IMR-90 (cell line): ENCODE measurements at regions not wholly inside any gene's neighbourhood (a gene's known extent, or its start where the extent isn't known, plus 50 kb on each side); places are given as distances from the start of the nearest gene placed in this dataset.

Experiments used
- ATAC-seq: fragments of 200-7000 bp; cut with Tn5 transposase; 2 replicates; pipeline ENCODE4 v1.9.1; 2020; ENCODE audit warnings: low read depth, mild to moderate bottlenecking, moderate library complexity
- BruUV-seq: library from RNA; stranded (reverse); fragments of 400-500 nt; replicated peaks from 2 replicates; lab custom pipeline; 2021; lab: Mats Ljungman, UMichigan
- CTCF ChIA-PET: fragments of 300-600 bp; formaldehyde crosslinking; extraction: SDS; loops from one replicate; lab custom pipeline; 2021; ENCODE audit warnings: antibody characterized with exemption; lab: Yijun Ruan, JAX
- POLR2A ChIA-PET: fragments of 300-600 bp; sonication (Branson Sonifier 250); formaldehyde crosslinking; loops from one replicate; lab custom pipeline; 2022; ENCODE audit warnings: antibody characterized with exemption; ENCODE audit not compliant: unreplicated experiment; lab: Charles Lee
- DNase-seq: peaks from one replicate; pipeline ENCODE4 v3.0.0; 2013
- H2AFZ ChIP-seq: replicated peaks from 2 replicates; pipeline ENCODE3; 2013; ENCODE audit warnings: low read length, mild to moderate bottlenecking; ENCODE audit not compliant: poor library complexity
- H2AK5ac ChIP-seq: 2 replicates; pipeline ENCODE4 v1.6.1; 2013; ENCODE audit warnings: low read depth, low read length, inconsistent platforms
- H2AK9ac ChIP-seq: replicated peaks from 2 replicates; pipeline ENCODE3; 2013; ENCODE audit warnings: mild to moderate bottlenecking, low read depth, low read length, moderate library complexity; ENCODE audit not compliant: poor library complexity
- H2BK120ac ChIP-seq: 2 replicates; pipeline ENCODE4 v1.6.1; 2013; ENCODE audit warnings: low read depth, low read length, inconsistent platforms
- H2BK15ac ChIP-seq: 3 replicates; pipeline ENCODE4 v1.6.1; 2013; ENCODE audit warnings: low read depth, low read length, inconsistent platforms
- H2BK20ac ChIP-seq: 2 replicates; pipeline ENCODE4 v1.6.1; 2013; ENCODE audit warnings: low read depth, mild to moderate bottlenecking, inconsistent platforms, low read length, moderate library complexity
- H2BK5ac ChIP-seq: 2 replicates; pipeline ENCODE4 v1.6.1; 2013; ENCODE audit warnings: mild to moderate bottlenecking, low read depth, low read length, inconsistent platforms; ENCODE audit not compliant: poor library complexity, severe bottlenecking
- H3K14ac ChIP-seq: replicated peaks from 2 replicates; pipeline ENCODE4 v1.6.1; 2013; ENCODE audit warnings: low read depth, low read length, inconsistent platforms
- H3K18ac ChIP-seq: 2 replicates; pipeline ENCODE4 v1.6.1; 2013; ENCODE audit warnings: low read depth, low read length, control low read depth
- H3K23ac ChIP-seq: 2 replicates; pipeline ENCODE4 v1.6.1; 2013; ENCODE audit warnings: low read depth, low read length, inconsistent platforms
- H3K27ac ChIP-seq: 2 replicates; pipeline ENCODE4 v1.5.1; 2013; ENCODE audit warnings: mild to moderate bottlenecking, control low read depth, low read length; ENCODE audit not compliant: insufficient read depth
- H3K27me3 ChIP-seq: 2 replicates; pipeline ENCODE4 v1.6.1; 2013; ENCODE audit warnings: low read length; ENCODE audit not compliant: control insufficient read depth, insufficient read depth
- H3K36me3 ChIP-seq: 2 replicates; pipeline ENCODE4 v1.6.1; 2013; ENCODE audit warnings: low read length, mixed read lengths; ENCODE audit not compliant: control insufficient read depth, insufficient read depth
- H3K4ac ChIP-seq: 2 replicates; pipeline ENCODE4 v1.6.1; 2013; ENCODE audit warnings: low read depth, low read length, inconsistent platforms
- H3K4me1 ChIP-seq: 2 replicates; pipeline ENCODE4 v1.6.1; 2013; ENCODE audit warnings: low read length, mixed read lengths; ENCODE audit not compliant: control insufficient read depth, insufficient read depth
- H3K4me2 ChIP-seq: 2 replicates; pipeline ENCODE4 v1.6.1; 2013; ENCODE audit warnings: low read depth, mild to moderate bottlenecking, control low read depth, low read length, moderate library complexity
- H3K4me3 ChIP-seq: 2 replicates; pipeline ENCODE4 v1.5.1; 2013; ENCODE audit warnings: low read depth, mild to moderate bottlenecking, control low read depth, low read length, moderate library complexity; ENCODE audit not compliant: insufficient read depth
- H3K56ac ChIP-seq: 2 replicates; pipeline ENCODE4 v1.6.1; 2013; ENCODE audit warnings: low read length, inconsistent platforms; ENCODE audit not compliant: insufficient read depth; ENCODE audit errors: extremely low read depth
- H3K79me1 ChIP-seq, 2 experiments: 2 replicates each; pipeline ENCODE4 v1.6.1; 2013; ENCODE audit warnings: low read length in 2 of 2, inconsistent platforms in 1 of 2, low read depth in 1 of 2
- H3K9ac ChIP-seq: 2 replicates; pipeline ENCODE4 v1.6.1; 2013; ENCODE audit warnings: low read depth, low read length, control low read depth
- H3K9me1 ChIP-seq: 2 replicates; pipeline ENCODE4 v1.6.1; 2013; ENCODE audit warnings: low read length, inconsistent platforms; ENCODE audit not compliant: insufficient read depth
- H3K9me3 ChIP-seq: 2 replicates; pipeline ENCODE4 v1.6.1; 2013; ENCODE audit warnings: low read length; ENCODE audit not compliant: control insufficient read depth, insufficient read depth
- H4K20me1 ChIP-seq: 2 replicates; pipeline ENCODE4 v1.6.1; 2013; ENCODE audit warnings: low read length, inconsistent platforms; ENCODE audit not compliant: insufficient read depth
- H4K5ac ChIP-seq: 2 replicates; pipeline ENCODE4 v1.6.1; 2013; ENCODE audit warnings: mild to moderate bottlenecking, low read depth, low read length, control low read depth
- H4K8ac ChIP-seq, 2 experiments: 2 replicates each; pipeline ENCODE4 v1.6.1; 2013; ENCODE audit warnings: low read depth in 2 of 2, low read length in 2 of 2, control low read depth in 1 of 2, inconsistent platforms in 1 of 2
- H4K91ac ChIP-seq: 2 replicates; pipeline ENCODE4 v1.6.1; 2013; ENCODE audit warnings: low read depth, low read length, inconsistent platforms; ENCODE audit not compliant: insufficient read depth
- CEBPB ChIP-seq: IDR thresholded peaks from 2 replicates; pipeline ENCODE4 v1.6.1; 2012; ENCODE audit warnings: low read depth, low read length, improper control_type of control experiment
- CHD1 ChIP-seq: IDR thresholded peaks from 2 replicates; pipeline ENCODE4 v1.6.1; 2012; ENCODE audit warnings: low read depth, low read length, improper control_type of control experiment
- CTCF ChIP-seq: conservative IDR thresholded peaks from 2 replicates; pipeline ENCODE4 v1.5.1; 2012; ENCODE audit warnings: mild to moderate bottlenecking, low read depth, low read length, improper control_type of control experiment
- FOS ChIP-seq: fragments of 150-350 bp; IDR thresholded peaks from 2 replicates; pipeline ENCODE4 v1.6.1; 2016; ENCODE audit warnings: low read depth, low read length
- MAFK ChIP-seq: IDR thresholded peaks from 2 replicates; pipeline ENCODE4 v1.6.1; 2012; ENCODE audit warnings: low read depth, low read length, improper control_type of control experiment
- MXI1 ChIP-seq: IDR thresholded peaks from 2 replicates; pipeline ENCODE4 v1.6.1; 2012; ENCODE audit warnings: low read depth, mild to moderate bottlenecking, low read length, moderate library complexity, borderline replicate concordance
- NFE2L2 ChIP-seq: fragments of 150-350 bp; IDR thresholded peaks from 2 replicates; pipeline ENCODE4 v1.6.1; 2016; ENCODE audit warnings: low read depth, mild to moderate bottlenecking, low read length
- POLR2A ChIP-seq: IDR thresholded peaks from 2 replicates; pipeline ENCODE4 v1.6.1; 2012; ENCODE audit warnings: mild to moderate bottlenecking, low read depth, low read length
- RAD21 ChIP-seq: IDR thresholded peaks from 2 replicates; pipeline ENCODE4 v1.6.1; 2012; ENCODE audit warnings: low read length, improper control_type of control experiment
- RCOR1 ChIP-seq: IDR thresholded peaks from 2 replicates; pipeline ENCODE4 v1.6.1; 2012; ENCODE audit warnings: mild to moderate bottlenecking, low read length, improper control_type of control experiment; ENCODE audit not compliant: insufficient replicate concordance
- RFX5 ChIP-seq: IDR thresholded peaks from 2 replicates; pipeline ENCODE4 v1.8.0; 2012; ENCODE audit warnings: low read depth, mild to moderate bottlenecking, low read length, moderate library complexity
- SMC3 ChIP-seq: fragments of 150-350 bp; IDR thresholded peaks from 2 replicates; pipeline ENCODE4 v1.6.1; 2016; ENCODE audit warnings: low read depth, mild to moderate bottlenecking, antibody characterized with exemption, low read length, moderate library complexity
- WGBS, 2 experiments: methylation state at CpG; one replicate each; pipeline versions ENCODE4 v1.1.5 to v1.1.7; 2013; ENCODE audit warnings: missing lambda C conversion rate in 2 of 2; ENCODE audit not compliant: insufficient read length in 1 of 2; ENCODE audit errors: extremely low coverage in 2 of 2; 5-methylcytosine and 5-hydroxymethylcytosine counted together
- dilution Hi-C: fragments of 300-500 bp; cut with HindIII; formaldehyde crosslinking; loops from one replicate; pipeline ENCODE4 v1.14.3; 2018; ENCODE audit warnings: low sequenced_read_pairs; ENCODE audit not compliant: unreplicated experiment
- in situ Hi-C: fragments of 300-500 bp; cut with MboI; formaldehyde crosslinking; loops from 3 replicates; pipeline ENCODE4 v1.14.3; 2019; ENCODE audit warnings: low sequenced_read_pairs, inconsistent platforms, mixed read lengths
- intact Hi-C: fragments of 100-400 bp; cut with micrococcal nuclease; formaldehyde crosslinking; loops from 2 replicates; pipeline ENCODE4 v1.10.0; 2022

- H3K56ac ChIP-seq = no peak overlapping the region
- H2AFZ ChIP-seq = no peak overlapping the region
- no peaks in the 10 kb centered on the region for H3K9me1 ChIP-seq
- H3K36me3 ChIP-seq = no peaks in the 10 kb centered on the region
- BruUV-seq = no TSS peak
- ATAC-seq (no peak), DNase-seq (no peak)
- no peak overlapping the region for H2BK5ac ChIP-seq
- H3K27ac ChIP-seq = no peak overlapping the region
- H4K8ac ChIP-seq = no peak overlapping the region
- no peak overlapping the region for H2BK20ac ChIP-seq
- H2AK9ac ChIP-seq = no peak overlapping the region
- intact Hi-C loops = no loop called here
- H3K79me1 ChIP-seq = no peaks in the 10 kb centered on the region
- dilution Hi-C loops = no loop called here
- no CpG with 5 or more reads among the region's 1 CpG for WGBS, 2 experiments
- no peaks in the 10 kb centered on the region for H3K27me3 ChIP-seq
- no peak overlapping the region for H4K5ac ChIP-seq
- ChIA-PET CTCF (no interaction called here), POLR2A (no interaction called here)
- H3K14ac ChIP-seq = no peak overlapping the region
- no peak overlapping the region for H4K91ac ChIP-seq
- no peak overlapping the region for H2BK15ac ChIP-seq
- no peaks in the 10 kb centered on the region for H3K4me1 ChIP-seq
- H3K4me3 ChIP-seq = no peak overlapping the region
- no peak overlapping the region for H3K23ac ChIP-seq
- no peak overlapping the region for H3K9ac ChIP-seq
- no peak overlapping the region for H3K4me2 ChIP-seq
- TF ChIP-seq RFX5 = no peak
- no peak for TF ChIP-seq RCOR1
- no peak for TF ChIP-seq CTCF
- TF ChIP-seq RAD21 = no peak
- no peak for TF ChIP-seq FOS
- no peak for TF ChIP-seq POLR2A
- no peak for TF ChIP-seq NFE2L2
- TF ChIP-seq MAFK = no peak
- TF ChIP-seq MXI1 = no peak
- TF ChIP-seq CEBPB = no peak
- no peak for TF ChIP-seq CHD1
- no peak for TF ChIP-seq SMC3
- no peaks in the 10 kb centered on the region for H3K9me3 ChIP-seq
- H3K4ac ChIP-seq = no peak overlapping the region
- in situ Hi-C loops = no loop called here
- H3K18ac ChIP-seq = no peak overlapping the region
- no peak overlapping the region for H2AK5ac ChIP-seq
- H4K20me1 ChIP-seq = no peaks in the 10 kb centered on the region
- no peak overlapping the region for H2BK120ac ChIP-seq
These were observed 353.3 kb downstream of the HACE1 start for GRCh38 chr6:104506429-104506828.
